Skeletal muscle satellite cell (primary cell): ENCODE measurements at regions not wholly inside any gene's neighbourhood (a gene's known extent, or its start where the extent isn't known, plus 50 kb on each side); places are given as distances from the start of the nearest gene placed in this dataset.
"Not testable (repeated sequence)": the region's sequence is repeated elsewhere in the genome, so short reads cannot be mapped to it uniquely, and the experiment has no call there.

ENCODE experiments used
- H3K27me3 ChIP-seq: 2 replicates; pipeline ENCODE4 v1.7.0; 2013; ENCODE audit warnings: low read length; ENCODE audit not compliant: control insufficient read depth, insufficient read depth
- H3K36me3 ChIP-seq: 2 replicates; pipeline ENCODE4 v1.7.0; 2013; ENCODE audit warnings: mild to moderate bottlenecking, control low read depth, low read length; ENCODE audit not compliant: insufficient read depth
- H3K4me1 ChIP-seq: 2 replicates; pipeline ENCODE4 v1.7.0; 2013; ENCODE audit warnings: low read length; ENCODE audit not compliant: control insufficient read depth, insufficient read depth
- H3K4me2 ChIP-seq: 2 replicates; pipeline ENCODE4 v1.7.0; 2013; ENCODE audit warnings: mild to moderate bottlenecking, low read length
- H3K4me3 ChIP-seq: 2 replicates; pipeline ENCODE4 v1.7.0; 2013; ENCODE audit warnings: low read length
- H3K9ac ChIP-seq: 2 replicates; pipeline ENCODE4 v1.7.0; 2013; ENCODE audit warnings: mild to moderate bottlenecking, low read depth, low read length, moderate library complexity
- H3K9me3 ChIP-seq: replicated peaks from 2 replicates; pipeline ENCODE4 v1.7.0; 2013; ENCODE audit warnings: mild to moderate bottlenecking, control low read depth, low read length

DNA sequence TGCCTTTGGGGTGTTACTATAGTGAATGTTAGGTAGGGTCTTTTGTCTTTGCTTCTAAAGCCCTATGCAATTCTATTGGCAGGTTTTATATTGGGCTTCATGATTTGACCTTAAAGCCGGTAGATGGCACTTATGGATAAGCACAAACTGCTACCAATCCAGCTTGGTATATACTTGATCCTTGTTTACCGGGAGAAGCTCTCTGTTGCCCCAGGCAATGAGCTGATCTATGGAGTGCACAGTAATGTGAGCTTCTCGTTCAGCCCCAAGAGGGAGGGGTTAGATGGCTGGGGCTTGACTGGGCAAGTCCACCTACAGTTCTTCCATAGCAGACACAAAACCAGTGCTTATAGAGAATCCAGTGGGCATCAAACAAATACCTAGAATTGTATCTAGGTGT, 287.2 kb upstream of the CT83 start:
- H3K36me3 ChIP-seq: no peaks in the 10 kb centered on the region
- no peaks in the 10 kb centered on the region for H3K4me1 ChIP-seq
- no peaks in the 10 kb centered on the region for H3K9me3 ChIP-seq
- H3K4me3 ChIP-seq: no peak overlapping the region
- H3K9ac ChIP-seq: no peak overlapping the region
- no peaks in the 10 kb centered on the region for H3K27me3 ChIP-seq
- H3K4me2 ChIP-seq: no peak overlapping the region

DNA sequence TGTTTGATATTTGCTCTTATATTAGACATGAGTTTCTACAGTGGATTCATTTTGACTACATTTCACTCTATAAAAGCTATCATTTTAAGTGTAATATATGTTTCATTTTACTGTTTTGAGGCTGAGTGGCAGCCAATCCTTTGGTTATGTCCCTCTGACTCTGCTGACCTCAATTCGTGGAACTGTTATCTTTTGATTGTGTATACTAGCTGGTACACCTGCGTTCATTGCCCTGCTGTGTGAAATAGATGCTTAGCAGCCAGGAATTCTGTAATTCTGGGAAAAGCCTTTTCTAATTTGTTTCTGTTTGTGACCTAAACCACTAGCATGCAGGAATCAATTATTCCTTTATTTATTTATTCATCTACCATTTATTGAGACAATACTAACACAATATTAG, 269.4 kb upstream of the CT83 start:
- Histone ChIP-seq H3K9me3 (no peaks in the 10 kb centered on the region), H3K36me3 (no peaks in the 10 kb centered on the region), H3K9ac (no peak overlapping the region), H3K4me3 (no peak overlapping the region), H3K4me1 (no peaks in the 10 kb centered on the region), H3K27me3 (no peaks in the 10 kb centered on the region), H3K4me2 (no peak overlapping the region)

DNA sequence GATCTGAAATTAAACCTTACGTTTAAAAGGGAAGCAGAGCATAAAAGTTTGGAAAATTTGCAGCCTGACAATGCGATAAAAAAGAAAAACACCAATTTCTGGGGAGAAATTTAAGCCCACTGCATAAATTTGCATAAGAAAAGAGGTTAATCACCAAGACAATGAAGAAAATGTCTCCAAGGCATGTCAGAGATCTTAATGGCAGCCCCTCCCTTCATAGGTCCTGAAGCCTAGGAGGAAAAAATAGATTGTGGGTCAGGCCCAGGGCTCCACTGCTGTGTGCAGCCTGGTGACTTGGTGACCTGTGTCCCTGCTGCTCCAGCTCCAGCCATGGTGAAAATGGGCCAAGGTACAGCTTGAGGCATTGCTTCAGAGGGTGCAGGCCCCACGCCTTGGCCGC, 264.0 kb upstream of the CT83 start:
- Histone ChIP-seq H3K36me3 (no peaks in the 10 kb centered on the region), H3K9me3 (no peaks in the 10 kb centered on the region), H3K9ac (no peak overlapping the region), H3K4me3 (no peak overlapping the region), H3K27me3 (no peaks in the 10 kb centered on the region), H3K4me1 (no peaks in the 10 kb centered on the region), H3K4me2 (no peak overlapping the region)

DNA sequence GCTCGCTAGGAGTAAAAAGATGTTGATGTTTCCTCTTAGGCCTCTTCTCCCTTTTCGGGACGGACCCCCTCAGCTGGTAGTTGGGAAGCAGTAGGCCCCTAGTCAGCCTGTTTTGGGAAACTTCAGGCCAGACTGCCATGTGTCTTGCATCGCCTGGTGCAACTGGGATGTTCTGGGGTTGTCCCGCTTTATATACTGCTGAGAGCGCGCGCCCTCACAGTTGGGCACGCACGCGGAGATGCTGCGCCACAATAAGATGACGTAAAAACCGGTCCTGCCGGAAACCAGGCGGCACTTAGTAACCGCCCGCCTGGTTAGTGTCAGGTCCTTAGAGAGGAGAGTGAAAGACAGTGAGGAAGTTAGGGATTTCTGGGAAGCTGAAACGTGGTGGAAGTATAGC, 231.3 kb upstream of the CT83 start:
- no peaks in the 10 kb centered on the region for H3K27me3 ChIP-seq
- no peak overlapping the region for H3K4me2 ChIP-seq
- H3K9me3 ChIP-seq: no peaks in the 10 kb centered on the region
- H3K9ac ChIP-seq: no peak overlapping the region
- H3K36me3 ChIP-seq: no peaks in the 10 kb centered on the region
- H3K4me1 ChIP-seq: no peaks in the 10 kb centered on the region
- H3K4me3 ChIP-seq: no peak overlapping the region

DNA sequence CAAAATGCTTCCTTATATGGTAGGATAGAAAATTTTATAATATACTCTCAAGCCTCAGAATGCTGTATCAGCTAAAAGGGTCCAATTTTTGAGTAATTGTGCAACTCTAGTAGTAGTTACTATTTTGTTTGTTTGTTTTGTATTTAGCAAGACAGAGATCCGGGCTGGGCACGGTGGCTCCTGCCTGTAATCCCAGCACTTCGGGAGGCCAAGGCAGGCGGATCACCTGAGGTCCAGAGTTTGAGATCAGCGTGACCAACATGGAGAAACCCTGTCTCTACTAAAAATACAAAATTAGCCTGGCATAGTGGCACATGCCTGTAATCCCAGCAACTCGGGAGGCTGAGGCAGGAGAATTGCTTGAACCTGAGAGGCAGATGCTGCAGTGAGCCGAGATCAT, 216.8 kb upstream of the CT83 start:
- H3K9me3 ChIP-seq, H3K4me1 ChIP-seq, H3K4me3 ChIP-seq, H3K27me3 ChIP-seq, H3K9ac ChIP-seq, H3K36me3 ChIP-seq, H3K4me2 ChIP-seq: not testable (repeated sequence)

DNA sequence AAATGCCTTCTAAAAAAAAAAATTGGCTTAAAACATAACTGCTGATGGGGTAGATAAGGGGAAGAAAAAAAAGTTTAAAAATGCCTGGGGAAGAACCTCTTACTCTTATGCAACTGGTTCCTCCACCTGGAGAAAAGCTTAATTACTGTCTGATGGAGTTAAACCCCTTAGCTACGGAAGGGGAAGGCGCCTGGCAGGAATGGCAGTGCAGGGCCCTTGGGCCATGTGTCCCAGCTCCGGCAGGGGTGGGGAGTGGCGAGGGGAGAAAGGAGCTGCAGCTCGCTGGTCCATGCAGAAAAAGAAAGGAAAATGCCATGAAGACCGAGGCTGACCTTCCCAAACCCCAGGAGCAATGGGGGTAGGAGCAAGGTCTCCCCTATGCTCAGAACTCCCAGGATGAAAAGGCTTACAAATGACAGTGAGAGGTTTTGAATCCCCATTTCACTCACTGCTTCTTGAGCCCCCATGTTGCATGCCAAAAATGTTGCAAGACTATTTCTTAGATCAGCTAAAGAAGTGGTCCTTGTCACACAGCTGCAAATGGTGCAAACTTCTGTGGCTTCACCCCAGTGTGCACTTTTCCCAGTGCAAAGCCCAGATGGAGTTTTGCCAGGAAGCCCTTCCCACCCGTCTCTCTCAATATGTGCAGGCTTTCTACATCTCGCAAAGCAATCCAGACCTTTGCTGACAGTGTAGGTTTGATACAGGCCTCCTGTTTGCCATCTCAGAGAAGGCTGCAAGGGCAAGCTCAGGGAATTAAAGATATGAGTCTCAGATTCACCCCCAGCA, 204.8 kb upstream of the CT83 start:
- Histone ChIP-seq H3K27me3 (no peaks in the 10 kb centered on the region), H3K9me3 (no peaks in the 10 kb centered on the region), H3K4me1 (no peaks in the 10 kb centered on the region), H3K36me3 (no peaks in the 10 kb centered on the region), H3K9ac (no peak overlapping the region), H3K4me2 (no peak overlapping the region), H3K4me3 (no peak overlapping the region)

DNA sequence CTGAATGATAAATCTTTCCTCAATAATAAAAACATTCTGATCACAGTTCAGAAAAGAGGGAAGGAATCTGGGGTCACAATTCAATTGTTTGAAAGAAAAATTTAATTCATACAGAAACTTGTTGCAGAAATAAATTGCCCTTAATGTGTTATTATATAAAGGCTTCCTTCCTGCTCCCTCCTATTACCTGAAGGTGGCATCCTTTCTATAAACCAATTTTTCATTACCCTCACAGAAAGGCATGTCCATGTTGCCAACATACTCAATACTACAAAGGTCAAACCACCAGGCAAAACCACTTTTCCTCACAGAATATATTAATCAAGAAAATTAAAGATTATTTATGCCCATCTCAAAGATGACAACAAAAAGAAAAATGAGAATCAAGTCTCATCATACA, 194.3 kb upstream of the CT83 start:
- Histone ChIP-seq H3K4me1 (no peaks in the 10 kb centered on the region), H3K4me2 (no peak overlapping the region), H3K9ac (no peak overlapping the region), H3K27me3 (no peaks in the 10 kb centered on the region), H3K9me3 (no peaks in the 10 kb centered on the region), H3K36me3 (no peaks in the 10 kb centered on the region), H3K4me3 (no peak overlapping the region)

DNA sequence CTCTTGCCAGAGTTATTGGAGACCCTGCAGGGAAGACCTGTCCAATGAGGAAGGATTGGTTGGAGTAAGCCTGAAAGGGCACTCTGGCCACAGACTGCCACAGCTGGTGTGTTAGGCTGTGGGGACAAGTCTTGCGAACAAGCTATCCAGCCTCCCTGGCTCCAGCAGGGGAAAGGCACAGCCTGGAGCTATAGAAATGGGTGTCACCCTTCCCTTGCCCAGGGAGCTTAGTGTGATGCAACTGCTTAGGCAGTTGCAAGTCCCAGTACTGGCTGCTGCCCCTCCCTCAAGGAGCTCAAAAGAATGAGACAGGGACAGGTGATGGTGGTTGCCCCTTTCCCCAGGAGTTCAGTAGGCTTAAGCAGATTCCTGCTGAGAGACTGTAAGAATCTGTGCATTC, 165.7 kb upstream of the CT83 start:
- Histone ChIP-seq H3K36me3 (no peaks in the 10 kb centered on the region), H3K4me2 (no peak overlapping the region), H3K9ac (no peak overlapping the region), H3K4me1 (no peaks in the 10 kb centered on the region), H3K9me3 (no peaks in the 10 kb centered on the region), H3K4me3 (no peak overlapping the region), H3K27me3 (no peaks in the 10 kb centered on the region)

DNA sequence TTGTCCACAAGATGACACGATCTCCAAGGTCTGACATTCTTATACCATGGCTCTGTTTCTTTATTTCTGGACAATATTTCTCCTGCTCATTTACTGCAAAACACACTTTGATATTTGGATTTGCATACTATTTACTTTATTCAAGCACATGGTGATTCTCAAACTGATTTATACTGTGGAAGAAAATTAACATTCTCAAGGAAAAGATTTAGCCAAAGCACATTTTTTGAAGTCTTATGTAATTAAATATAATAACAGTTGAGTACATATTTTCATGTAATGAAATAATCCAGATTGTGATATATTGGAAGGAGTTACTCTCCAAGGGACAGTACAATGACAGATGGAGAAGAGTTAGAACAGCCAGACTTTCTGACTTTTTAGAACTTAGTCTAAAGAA, 155.8 kb upstream of the CT83 start:
- Histone ChIP-seq H3K4me2 (no peak overlapping the region), H3K4me1 (no peaks in the 10 kb centered on the region), H3K27me3 (no peaks in the 10 kb centered on the region), H3K9me3 (no peaks in the 10 kb centered on the region), H3K4me3 (no peak overlapping the region), H3K36me3 (no peaks in the 10 kb centered on the region), H3K9ac (no peak overlapping the region)

DNA sequence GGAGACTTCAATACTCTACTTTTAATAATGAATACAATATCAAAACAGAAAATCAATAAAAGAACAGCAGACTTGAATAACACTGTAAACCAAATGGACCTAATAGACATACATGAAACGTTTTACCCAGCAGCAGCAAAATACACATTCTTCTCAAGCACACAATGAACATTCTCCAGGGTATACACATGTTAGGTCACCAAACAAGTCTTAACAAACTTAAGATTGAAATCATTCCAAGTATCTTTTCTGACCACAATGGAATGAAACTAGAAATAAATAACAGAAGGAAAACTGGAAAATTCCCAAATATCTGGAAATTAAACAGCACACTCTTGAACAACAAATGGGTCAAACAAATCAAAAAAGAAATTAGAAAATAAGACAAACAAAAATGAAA, 145.0 kb upstream of the CT83 start:
- no peak overlapping the region for H3K4me3 ChIP-seq
- no peaks in the 10 kb centered on the region for H3K36me3 ChIP-seq
- H3K27me3 ChIP-seq: no peaks in the 10 kb centered on the region
- no peaks in the 10 kb centered on the region for H3K9me3 ChIP-seq
- H3K9ac ChIP-seq: no peak overlapping the region
- H3K4me2 ChIP-seq: no peak overlapping the region
- no peaks in the 10 kb centered on the region for H3K4me1 ChIP-seq

DNA sequence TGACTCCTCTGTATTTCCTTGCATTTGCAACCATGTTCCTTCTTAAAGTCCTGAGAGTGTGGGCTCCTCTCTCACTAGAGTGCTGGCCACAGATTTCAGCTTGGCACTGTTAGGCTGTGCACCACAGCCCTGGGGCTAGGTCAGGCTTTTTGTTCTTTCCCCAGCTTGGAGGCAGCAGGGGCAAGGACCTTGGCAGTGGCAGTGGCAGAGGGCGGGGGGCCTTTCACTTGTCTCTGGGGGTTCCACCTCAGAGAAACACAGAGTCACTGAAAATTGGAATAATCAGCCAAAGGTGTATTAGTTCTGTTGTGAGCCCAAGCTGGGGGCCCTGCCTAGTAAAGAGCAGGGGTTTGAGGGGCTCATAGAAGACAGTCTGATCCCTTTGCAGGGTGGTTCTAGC, 142.8 kb upstream of the CT83 start:
- no peak overlapping the region for H3K4me3 ChIP-seq
- no peaks in the 10 kb centered on the region for H3K36me3 ChIP-seq
- no peak overlapping the region for H3K4me2 ChIP-seq
- no peaks in the 10 kb centered on the region for H3K9me3 ChIP-seq
- H3K9ac ChIP-seq: no peak overlapping the region
- no peaks in the 10 kb centered on the region for H3K4me1 ChIP-seq
- no peaks in the 10 kb centered on the region for H3K27me3 ChIP-seq

DNA sequence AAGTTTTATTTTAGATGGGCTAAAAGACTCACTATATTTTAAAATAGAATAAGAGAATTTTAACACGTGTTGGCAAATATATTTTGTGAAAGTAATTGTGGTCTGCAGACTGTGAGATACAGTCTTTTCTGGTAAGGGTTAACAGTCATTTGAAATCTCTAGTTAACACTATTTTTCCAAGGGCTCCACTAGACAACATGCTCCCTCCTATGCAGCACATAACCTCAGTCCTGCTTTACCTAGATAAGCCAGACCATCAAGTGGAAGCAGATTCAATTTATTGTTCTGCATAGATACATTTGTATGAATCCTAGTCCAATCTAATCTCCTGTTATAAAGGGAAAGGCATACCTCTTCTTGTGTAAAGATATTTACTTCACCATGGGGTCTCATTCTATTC, 133.2 kb upstream of the CT83 start:
- Histone ChIP-seq H3K4me2 (no peak overlapping the region), H3K36me3 (no peaks in the 10 kb centered on the region), H3K9me3 (no peaks in the 10 kb centered on the region), H3K4me3 (no peak overlapping the region), H3K9ac (no peak overlapping the region), H3K4me1 (no peaks in the 10 kb centered on the region), H3K27me3 (no peaks in the 10 kb centered on the region)
